Stomach (tissue), 4 donors: ENCODE measurements at regions not wholly inside any gene's neighbourhood (a gene's known extent, or its start where the extent isn't known, plus 50 kb on each side); places are given as distances from the start of the nearest gene placed in this dataset.

ENCODE experiments used
- POLR2A ChIP-seq, 4 donors: fragments of 450-650 bp; IDR thresholded peaks; one replicate each; pipeline ENCODE4 v1.6.1; 2016; ENCODE audit warnings: antibody characterized with exemption in 4 of 4, control low read depth in 2 of 4, mild to moderate bottlenecking in 1 of 4, moderate library complexity in 1 of 4
- POLR2AphosphoS5 ChIP-seq, 3 donors: sonication (generic); formaldehyde crosslinking; IDR thresholded peaks; one replicate each; pipeline ENCODE4 v1.6.1; 2016; ENCODE audit warnings: antibody characterized with exemption in 3 of 3

GRCh38 chr9:105832096-105832710 is 137.9 kb downstream of the TMEM38B start:
- no peak for TF ChIP-seq POLR2A (IDR thresholded peaks at IDR 0.05)
- no peak for TF ChIP-seq POLR2AphosphoS5 (IDR thresholded peaks at IDR 0.05)
